ENCODE measurements at regions not wholly inside any gene's neighbourhood (a gene's known extent, or its start where the extent isn't known, plus 50 kb on each side); places are given as distances from the start of the nearest gene placed in this dataset.
"Not testable (repeated sequence)": the region's sequence is repeated elsewhere in the genome, so short reads cannot be mapped to it uniquely, and the experiment has no call there.

DNA sequence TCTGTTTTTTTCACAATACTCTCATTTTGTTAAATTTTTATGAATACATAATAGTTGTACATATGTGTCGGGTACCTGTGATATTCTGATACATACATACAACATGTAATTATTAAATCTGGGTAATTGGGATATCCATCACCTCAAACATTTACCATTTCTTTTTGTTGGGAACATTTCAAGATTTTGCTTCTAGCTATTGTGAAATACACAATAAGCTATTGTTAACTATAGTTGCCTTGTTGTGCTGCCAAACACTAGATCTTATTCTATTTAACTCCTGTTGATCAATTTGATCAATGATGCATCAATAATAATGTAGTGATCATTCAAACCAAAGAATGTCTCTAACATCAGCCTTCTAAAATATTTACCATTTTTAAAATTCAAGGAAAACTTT lies 234.6 kb upstream of the NR5A2 start:
- DNase-seq (ENCODE audit: low spot score), result no peak

DNA sequence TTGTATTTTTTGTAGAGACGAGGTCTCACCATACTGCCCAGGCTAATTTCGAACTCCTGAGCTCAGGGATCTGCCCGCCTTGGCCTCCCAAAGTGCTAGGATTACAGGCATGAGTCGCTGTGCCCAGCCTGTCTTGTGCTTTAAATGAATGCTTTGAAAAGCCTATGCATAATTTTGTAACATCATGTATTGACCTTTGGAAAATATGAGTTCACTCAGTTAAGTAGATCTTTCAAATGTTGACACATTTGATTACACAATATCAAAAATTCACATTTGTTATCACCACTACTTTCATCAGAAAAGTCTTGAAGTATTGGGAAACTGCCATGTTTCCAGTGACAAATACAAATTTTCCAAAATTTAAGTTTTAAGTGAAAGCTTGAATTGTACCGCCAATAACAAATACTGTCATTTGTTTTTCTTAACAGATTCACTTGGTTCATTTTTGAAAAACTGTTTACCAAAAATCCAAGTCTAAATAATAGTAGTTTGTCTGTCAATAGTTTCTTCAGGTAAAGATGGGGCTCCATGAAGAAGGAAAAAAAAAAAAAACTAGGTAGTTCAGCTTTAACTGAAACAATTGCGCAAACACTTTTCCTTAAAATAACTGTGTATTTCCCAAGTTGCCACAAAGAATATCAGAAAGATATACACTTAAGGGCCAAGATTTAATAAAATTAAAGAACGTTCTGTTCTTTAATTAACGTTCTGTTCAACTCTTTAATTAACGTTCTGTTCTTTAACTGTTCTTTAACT lies 233.2 kb upstream of the NR5A2 start:
- no peak for DNase-seq (ENCODE audit: low spot score)

DNA sequence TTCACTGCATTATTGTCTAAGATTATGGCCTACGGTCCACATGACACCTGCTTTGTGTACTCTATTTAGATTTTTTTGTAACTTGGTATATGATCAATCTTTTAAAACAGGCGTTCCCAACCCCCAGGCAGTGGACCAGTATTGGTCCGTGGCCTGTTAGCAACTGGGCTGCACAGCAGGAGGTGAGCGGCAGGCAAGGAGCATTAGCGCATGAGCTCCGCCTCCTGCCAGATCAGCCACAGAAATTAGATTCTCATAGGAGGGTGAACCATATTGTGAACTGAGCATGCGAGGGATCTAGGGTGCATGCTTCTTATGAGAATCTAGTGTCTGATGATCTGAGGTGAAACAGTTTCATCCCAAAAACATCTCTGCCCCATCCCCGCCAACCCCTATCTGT lies 228.4 kb upstream of the NR5A2 start:
- no peak for DNase-seq (ENCODE audit: low spot score)

DNA sequence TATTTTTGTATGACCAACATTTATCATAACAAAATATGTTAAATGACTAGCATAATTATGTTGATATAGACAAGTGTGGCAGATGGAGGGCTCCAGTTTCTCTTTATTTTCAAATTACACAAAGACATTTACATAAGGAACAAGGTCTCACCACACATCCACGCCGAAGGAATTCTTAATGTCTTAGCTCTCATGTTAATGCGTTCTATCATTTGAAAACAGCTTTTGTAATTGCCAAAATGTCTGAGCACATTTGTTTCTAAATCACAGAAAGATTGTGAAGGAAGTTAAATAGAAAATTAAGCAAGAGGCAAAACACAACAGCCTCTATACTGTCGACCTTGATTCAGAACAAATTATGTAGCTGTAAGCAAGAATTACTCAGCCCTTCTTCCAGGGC lies 223.0 kb upstream of the NR5A2 start:
- no peak for DNase-seq (ENCODE audit: low spot score)

DNA sequence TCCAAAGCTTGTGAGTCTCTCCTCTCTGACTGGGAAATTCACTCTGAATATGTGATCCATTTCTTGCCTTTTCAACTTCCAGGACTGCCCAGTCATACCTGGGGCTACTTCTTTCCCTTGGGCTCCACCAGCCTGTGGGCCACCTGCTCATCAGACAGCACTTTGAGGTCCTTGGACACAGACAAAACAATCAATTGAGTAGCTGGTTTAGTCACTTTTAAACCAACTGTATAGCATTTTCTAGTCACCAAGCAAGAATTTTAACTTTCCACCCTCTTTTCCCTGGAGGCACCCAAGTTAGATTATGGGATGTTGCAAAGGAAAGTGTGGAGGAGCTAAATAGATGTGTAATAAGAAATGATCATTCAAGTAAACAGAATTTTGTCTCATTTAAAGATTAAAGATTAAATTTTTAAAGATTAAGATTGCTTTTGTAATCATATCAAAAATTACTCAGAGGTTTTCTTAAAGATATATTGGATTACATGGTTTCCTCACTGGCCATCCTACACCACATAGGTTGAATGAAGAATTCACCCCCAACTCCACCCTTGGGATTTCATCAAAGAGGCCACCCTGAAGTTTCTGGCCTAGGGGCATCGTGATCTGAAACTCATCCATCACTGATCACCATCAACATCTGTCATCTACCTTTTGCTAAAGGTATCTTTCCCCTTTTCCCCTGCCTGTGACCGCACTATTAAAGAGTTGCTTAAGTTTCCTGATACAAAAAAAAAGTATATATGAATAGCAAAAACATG lies 219.2 kb upstream of the NR5A2 start:
- no peak for DNase-seq (ENCODE audit: low spot score)

DNA sequence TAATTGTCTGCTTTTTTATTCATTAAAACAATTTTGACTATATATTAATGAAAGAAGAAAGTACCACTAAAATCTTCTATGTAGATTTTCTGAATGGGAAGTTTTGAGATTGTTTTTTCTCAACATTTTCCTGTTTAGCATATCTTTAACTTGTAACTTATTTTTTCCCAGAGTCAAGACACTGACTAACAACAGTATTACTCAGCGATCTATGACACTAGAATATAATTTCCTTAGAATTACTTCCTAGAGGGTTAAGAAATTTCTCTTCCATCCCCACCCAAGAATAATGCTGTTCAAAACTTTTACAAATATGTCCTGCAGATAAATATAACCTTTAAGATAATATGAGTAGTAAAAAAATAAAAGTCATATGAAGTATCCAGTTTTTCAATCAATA lies 218.2 kb upstream of the NR5A2 start:
- DNase-seq (ENCODE audit: low spot score), result no peak

DNA sequence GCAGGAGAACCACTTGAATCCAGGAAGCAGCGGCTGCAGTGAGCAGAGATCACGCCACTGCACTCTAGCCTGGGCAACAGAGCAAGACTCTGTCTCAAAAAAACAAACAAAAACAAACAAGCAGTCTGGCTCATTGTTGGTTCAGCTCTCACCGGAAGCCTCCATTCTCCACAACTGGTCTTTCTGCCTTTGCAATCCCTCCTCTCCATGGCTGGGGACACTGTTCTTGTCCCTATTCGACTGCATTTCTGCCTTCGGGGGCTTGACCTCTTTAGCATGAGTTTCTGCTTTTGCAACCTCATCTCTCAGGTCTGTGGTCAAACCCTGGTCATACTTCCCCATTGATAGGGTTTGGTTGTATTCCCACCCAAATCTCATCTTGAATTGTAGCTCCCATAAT lies 216.3 kb upstream of the NR5A2 start:
- no peak for DNase-seq (ENCODE audit: low spot score)

DNA sequence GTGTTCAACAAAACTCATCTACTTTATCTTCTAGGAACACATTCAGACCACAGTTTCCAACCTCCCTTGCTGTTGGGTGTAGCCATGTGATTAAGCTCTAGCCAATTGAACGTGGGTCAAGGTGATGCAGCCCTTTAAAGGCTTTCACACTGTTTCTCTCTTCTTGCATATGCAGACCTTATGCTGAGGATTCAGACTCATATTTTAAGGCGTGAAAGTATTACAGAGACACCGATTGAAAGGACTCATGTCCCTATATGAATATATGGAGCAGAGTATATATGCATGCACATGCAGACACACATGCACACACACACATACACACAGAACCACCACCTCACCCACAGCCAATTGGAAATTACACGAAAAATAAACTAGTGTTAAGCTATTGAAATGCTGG lies 214.3 kb upstream of the NR5A2 start:
- DNase-seq (ENCODE audit: low spot score), result no peak

DNA sequence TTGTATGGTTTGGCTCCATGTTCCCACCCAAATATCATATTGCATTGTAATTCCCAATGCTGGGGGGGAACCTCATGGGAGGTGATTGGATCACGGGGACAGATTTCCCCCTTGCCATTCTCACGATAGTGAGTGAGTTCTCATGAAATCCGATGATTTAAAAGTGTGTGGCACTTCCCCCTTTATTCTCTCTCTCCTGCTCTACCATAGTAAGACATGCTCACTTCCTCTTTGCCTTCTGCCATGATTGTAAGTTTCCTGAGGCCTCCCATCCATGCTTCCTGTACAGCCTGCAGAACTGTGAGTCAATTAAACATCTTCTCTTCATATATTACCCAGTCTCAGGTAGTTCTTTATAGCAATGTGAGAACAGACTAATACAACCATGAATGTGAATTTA lies 211.6 kb upstream of the NR5A2 start:
- no peak for DNase-seq (ENCODE audit: low spot score)

DNA sequence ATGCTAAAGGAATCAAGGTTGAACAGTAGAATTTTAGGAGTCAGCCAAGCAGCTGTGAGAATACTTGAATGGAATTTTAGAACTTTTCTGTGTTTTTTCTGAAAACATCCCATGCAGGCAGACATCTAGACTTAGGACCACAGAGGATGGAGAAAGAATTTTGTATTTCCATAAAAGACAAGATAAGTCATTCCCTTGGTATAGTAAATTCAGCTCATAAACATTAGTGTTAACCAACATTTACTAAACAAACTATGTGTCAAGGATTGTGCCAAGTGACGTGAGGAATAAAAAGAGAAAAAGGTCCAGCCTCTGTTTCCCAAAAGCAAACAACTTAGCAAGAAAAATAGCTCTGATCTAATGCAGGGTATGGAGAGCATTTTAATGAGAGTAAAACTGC lies 210.2 kb upstream of the NR5A2 start:
- no peak for DNase-seq (ENCODE audit: low spot score)

DNA sequence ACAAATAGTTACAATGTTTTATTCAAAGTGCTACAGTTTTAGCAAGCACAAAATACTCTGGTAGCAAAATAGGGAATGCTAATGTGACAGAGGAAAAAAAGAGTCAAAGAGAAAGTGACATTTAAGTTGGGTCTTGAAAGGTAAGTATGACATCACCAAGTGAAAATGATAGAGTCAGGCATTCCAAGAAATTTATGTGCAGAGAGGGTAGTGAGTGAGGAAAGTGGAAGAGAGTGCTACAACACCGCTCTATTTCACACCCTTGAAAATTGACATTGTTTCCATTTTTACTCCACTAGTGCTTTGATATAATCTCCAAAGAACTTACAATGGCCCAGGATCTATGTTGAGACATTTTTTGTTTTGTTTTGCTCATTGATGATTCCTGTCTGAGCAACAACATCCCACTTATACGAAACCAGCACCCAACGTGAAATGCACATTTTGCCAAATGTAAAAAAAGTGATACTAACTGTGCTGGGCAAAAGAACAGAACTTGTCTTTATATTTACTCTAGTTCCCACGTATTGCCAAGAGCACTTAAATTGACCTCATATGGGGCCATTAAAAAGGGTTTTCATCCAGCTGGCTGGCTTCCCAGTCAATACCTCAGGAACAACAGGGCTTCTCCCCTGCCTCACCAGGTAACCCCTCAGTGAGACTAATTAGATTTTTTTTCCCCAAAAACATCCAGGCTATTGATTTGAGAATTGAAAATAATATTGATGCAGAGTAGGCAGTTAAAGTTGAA lies 206.3 kb upstream of the NR5A2 start:
- DNase-seq (ENCODE audit: low spot score), result no peak

DNA sequence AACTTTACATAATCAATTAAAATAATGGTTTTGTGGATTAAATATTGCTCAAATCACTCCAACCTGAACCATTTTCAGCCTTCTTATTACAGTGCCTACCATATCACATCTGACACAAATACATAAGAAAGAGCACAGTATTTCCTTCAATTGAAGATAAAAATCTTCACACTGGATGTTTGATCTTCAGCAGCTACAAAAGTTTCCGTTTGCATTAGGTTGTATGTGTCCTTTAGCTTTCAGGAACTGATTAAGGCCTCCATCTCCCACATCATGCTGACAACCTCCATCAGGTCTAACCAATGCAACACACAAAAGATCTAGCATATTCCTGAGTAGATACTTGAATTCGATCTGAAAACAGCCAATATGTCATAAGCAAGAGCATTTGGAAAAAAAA lies 195.1 kb upstream of the NR5A2 start:
- DNase-seq (ENCODE audit: low spot score), result no peak

DNA sequence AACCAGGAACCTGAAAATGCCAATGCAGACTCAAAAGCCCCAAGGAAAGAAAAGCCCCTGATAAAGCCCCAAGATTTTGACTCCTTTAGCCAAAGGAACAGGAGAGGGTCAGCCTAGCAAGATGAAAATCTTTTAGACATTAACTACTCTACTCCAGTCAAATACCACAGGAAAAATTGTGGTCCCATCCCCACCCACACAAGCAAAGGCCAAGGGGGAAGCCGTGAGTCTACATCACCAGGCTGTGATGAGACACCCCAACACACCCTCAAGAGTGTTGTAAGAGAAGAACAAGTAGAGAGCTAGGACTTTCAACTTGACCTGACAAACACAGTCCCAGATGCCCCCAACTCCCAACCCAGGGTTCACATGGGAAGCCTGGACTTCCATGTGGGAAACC lies 192.8 kb upstream of the NR5A2 start:
- DNase-seq (ENCODE audit: low spot score), result no peak

DNA sequence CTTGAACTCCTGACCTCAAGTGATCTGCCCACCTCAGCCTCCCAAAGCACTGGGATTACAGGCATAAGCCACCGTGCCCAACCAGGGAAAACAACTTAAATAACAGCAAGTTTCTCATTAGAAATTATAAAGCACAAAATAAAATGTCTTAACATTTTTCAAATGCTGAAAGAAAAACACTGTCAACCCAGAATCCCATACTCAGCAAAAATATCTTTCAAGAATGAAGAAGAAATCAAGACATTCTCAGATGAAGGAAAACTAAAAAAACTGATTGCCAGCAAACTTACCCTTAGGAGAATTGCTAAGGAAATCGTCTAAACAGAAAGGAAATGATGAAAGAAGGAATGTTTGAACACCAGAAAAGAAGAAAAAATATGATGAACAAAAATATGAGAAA lies 191.1 kb upstream of the NR5A2 start:
- DNase-seq (ENCODE audit: low spot score), result no peak

DNA sequence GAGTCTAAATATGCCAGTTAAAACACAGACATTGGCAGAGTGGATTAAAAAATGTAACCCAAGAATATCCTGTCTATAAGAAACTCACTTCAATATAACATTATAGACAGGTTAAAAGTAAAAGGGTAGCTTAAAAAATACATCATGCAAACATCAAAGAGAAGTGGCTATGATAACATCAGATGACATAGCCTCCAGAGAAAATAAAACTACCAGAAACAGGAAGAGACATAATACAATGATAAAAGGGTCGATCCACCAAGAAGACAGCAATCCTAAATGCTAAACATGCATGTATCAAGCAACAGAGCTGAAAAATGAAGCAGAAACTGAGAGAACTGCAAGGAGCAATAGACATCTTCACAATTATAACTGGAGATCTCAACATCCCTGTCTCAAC lies 190.2 kb upstream of the NR5A2 start:
- DNase-seq (ENCODE audit: low spot score), result no peak

DNA sequence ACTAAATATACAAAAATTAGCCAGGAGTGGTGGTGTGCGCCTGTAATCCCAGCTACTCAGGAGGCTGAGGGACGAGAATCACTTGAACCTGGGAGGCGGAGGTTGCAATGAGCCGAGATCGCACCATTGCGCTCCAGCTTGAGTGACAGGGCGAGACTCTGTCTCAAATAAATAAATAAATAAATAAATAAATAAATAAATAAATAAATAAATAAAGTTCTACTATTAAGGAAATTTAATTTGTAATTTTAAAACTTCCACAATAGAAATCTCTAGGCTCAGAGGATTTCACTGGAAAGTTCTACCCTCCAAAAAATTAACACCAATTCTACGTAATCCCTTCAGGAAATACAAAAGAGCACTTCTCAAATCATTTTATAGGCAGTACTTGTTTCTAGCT lies 187.9 kb upstream of the NR5A2 start:
- DNase-seq (ENCODE audit: low spot score), result not testable (repeated sequence)

DNA sequence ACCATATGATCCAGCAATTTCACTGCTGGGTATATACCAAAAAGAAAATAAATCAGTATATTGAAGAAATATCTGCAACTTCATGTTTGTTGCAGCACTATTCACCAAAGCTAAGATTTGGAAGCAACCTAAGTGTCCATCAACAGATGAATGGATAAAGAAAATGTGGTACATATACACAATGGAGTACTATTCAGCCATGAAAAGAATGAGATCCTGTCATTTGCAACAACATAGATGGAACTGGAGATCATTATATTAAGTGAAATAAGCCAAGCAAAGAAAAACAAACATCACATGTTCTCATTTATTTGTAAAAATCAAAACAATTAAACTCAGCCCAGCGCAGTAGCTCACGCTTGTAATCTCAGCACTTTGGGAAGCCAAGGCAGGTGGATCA lies 184.4 kb upstream of the NR5A2 start:
- not testable (repeated sequence) for DNase-seq (ENCODE audit: low spot score)

DNA sequence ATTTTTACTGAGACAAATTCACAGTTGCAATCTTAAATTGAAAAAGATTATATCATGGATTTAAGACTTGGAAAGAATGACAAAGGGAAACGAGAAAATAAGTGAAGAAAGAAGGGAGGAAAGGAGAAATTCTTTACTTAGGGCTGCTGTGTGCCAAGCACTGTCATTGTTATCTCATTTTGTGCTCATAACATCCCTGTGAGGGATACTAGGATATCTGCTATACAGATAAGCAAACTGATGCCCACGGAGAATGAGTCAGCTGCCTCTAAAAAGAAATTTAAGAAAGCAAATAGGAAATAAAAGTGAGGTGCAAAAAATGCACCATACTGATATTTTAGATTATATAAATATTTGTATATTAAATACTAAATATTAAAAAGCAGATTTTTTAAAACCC lies 183.6 kb upstream of the NR5A2 start:
- DNase-seq (ENCODE audit: low spot score), result no peak

DNA sequence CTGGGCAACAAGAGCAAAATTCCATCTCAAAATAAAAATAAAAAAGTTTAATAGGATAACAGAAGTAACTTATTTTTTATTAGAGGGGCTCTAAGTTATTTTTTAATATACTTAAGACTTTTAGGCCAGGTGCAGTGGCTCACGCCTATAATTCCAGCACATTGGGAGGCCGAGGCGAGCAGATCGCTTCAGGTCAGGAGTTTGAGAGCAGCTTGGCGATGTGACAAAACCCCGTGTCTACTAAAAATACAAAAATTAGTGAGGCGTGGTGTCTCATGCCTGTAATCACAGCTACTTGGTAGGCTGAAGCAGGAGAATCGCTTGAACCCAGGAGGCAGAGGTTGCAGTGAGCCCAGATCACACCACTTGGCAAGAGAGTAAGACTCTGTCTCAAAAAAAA lies 180.5 kb upstream of the NR5A2 start:
- no peak for DNase-seq (ENCODE audit: low spot score)

DNA sequence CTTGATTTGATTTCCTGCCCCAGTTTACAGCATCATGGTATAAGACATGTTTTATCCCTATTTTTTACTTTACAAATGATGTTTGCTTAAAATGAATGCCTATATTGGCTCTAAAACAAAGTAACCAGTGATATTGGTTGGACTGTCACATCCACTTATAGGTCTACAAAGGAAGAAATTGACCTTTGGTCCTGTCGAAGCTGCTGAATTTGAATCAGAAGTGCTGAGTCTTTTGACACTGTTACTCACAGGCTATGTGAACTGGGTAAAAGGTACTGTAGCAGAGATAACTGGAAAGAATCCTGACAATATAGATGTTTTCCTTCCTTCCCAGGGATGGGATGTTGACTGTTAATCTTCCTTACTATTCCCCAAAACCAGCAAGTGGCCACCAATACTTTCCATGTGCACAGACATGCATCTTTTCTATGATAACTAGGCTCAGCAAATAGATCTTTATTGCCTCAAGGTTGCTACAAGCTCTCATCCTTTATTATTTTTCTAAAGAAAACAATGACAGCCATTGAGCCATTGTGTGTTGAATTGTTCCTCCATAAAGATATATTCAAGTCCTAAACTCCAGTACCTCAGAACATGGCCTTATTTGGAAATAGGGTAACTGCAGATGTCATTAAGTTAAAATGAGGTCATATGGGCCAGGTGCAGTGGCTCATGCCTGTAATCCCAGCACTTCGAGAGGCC lies 175.9 kb upstream of the NR5A2 start:
- no peak for DNase-seq (ENCODE audit: low spot score)

DNA sequence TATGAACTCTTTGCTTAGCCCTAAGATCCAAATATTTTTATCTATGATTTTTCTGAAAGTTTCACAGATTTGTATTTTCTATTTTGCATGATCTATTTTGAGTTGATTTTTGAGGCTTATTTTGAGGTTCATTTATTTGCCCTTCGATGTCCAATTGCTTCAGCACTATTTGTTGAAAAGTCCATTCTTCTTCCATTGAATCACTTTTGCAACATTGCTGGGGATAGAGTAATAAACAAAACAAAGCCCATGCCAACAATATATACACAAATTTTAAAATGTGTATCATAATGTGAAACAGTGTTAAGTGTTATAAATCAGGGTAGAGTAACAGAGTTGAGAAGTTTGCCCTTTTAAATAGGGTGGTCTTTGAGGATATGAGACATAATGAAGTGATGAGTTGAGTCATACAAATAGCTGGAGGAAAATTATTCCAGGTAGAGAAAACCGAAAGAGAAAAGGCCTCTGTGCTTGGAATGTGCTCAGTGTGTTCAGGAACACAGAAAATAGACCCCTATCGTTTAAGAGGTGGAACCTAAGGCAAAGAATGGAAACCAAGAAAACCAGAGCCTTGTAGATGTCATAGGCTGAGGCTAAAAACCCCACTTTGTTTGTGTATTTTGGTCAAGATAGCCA lies 172.7 kb upstream of the NR5A2 start:
- no peak for DNase-seq (ENCODE audit: low spot score)

DNA sequence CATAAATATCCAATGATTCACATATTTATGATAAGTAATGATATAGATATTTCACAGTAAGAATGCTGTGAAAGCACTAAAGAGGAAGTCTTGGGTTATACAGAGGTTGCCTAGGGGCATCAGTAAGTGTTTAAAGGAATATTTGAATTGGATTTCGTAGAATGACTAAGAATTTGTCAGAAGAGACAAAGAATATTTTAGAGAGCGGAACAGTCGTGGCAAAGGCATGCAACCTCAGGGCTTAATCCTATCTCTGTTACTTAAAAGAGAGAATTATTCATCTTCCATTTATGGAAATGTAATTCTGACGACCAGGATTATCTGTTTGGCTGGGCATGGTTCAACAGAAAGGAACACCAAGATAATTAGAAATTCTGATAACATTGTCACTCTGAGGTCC lies 171.9 kb upstream of the NR5A2 start:
- DNase-seq (ENCODE audit: low spot score), result no peak

Measured in HuH-7.5 (cell line).